GM21528 (cell line): ENCODE measurements at regions not wholly inside any gene's neighbourhood (a gene's known extent, or its start where the extent isn't known, plus 50 kb on each side); places are given as distances from the start of the nearest gene placed in this dataset.

Experiments used
- ATAC-seq: cut with Tn5 transposase; IDR thresholded peaks from one replicate; pipeline ENCODE4 v1.9.1; 2021; ENCODE audit warnings: mild to moderate bottlenecking, moderate library complexity; ENCODE audit not compliant: unreplicated experiment, low FRiP score

GRCh38 chr2:217723981-217724380, 278.8 kb downstream of the TNS1 start:
- no peak for ATAC-seq

GRCh38 chr2:217722883-217723472, 279.8 kb downstream of the TNS1 start:
- no peak for ATAC-seq

GRCh38 chr2:217717646-217718045, 285.1 kb downstream of the TNS1 start:
- ATAC-seq: no peak

- ATAC-seq: no peak
Measured at GRCh38 chr2:217715484-217715883, 287.3 kb downstream of the TNS1 start.

GRCh38 chr2:217714287-217714751, 288.5 kb downstream of the TNS1 start:
- no peak for ATAC-seq

- ATAC-seq: no peak
Measured at GRCh38 chr2:217713395-217714286, 289.2 kb downstream of the TNS1 start.

- no peak for ATAC-seq
Measured at GRCh38 chr2:217712431-217712830, 290.4 kb downstream of the TNS1 start.

- no peak for ATAC-seq
Measured at GRCh38 chr2:217711188-217711587, 291.6 kb downstream of the TNS1 start.

GRCh38 chr2:217710211-217710765, 292.5 kb downstream of the TNS1 start:
- no peak for ATAC-seq

- no peak for ATAC-seq
Measured at GRCh38 chr2:217709478-217710210, 293.2 kb downstream of the TNS1 start.

GRCh38 chr2:217707131-217707611, 295.6 kb downstream of the TNS1 start:
- no peak for ATAC-seq

- ATAC-seq: no peak
Measured at GRCh38 chr2:217706513-217706912, 296.3 kb downstream of the TNS1 start.

GRCh38 chr2:217706095-217706494, 296.7 kb downstream of the TNS1 start:
- no peak for ATAC-seq

GRCh38 chr2:217705461-217705860, 297.3 kb downstream of the TNS1 start:
- no peak for ATAC-seq

GRCh38 chr2:217703999-217704398, 298.8 kb downstream of the TNS1 start:
- no peak for ATAC-seq

GRCh38 chr2:217703102-217703501, 299.7 kb downstream of the TNS1 start:
- no peak for ATAC-seq

GRCh38 chr2:217701622-217702021, 301.2 kb downstream of the TNS1 start:
- no peak for ATAC-seq

- ATAC-seq: no peak
Measured at GRCh38 chr2:217698691-217699090, 304.1 kb downstream of the TNS1 start.

GRCh38 chr2:217695033-217695520, 307.7 kb downstream of the TNS1 start:
- ATAC-seq: no peak

GRCh38 chr2:217694291-217694690, 308.5 kb downstream of the TNS1 start:
- no peak for ATAC-seq

- ATAC-seq: no peak
Measured at GRCh38 chr2:217693363-217693762, 309.4 kb downstream of the TNS1 start.
